Colonic mucosa (tissue), 4 donors: ENCODE measurements at regions not wholly inside any gene's neighbourhood (a gene's known extent, or its start where the extent isn't known, plus 50 kb on each side); places are given as distances from the start of the nearest gene placed in this dataset.

ENCODE experiments used
- DNase-seq: peaks from one replicate; pipeline ENCODE4 v3.0.0-alpha.2; 2020
- H3K27ac ChIP-seq: fragments of 200-600 bp; one replicate; pipeline ENCODE4 v1.8.0; 2021
- H3K27me3 ChIP-seq: fragments of 200-600 bp; one replicate; pipeline ENCODE4 v1.8.0; 2021
- H3K36me3 ChIP-seq: fragments of 200-600 bp; one replicate; pipeline ENCODE4 v1.8.0; 2021
- H3K4me1 ChIP-seq: fragments of 200-600 bp; one replicate; pipeline ENCODE4 v1.8.0; 2021; ENCODE audit warnings: mild to moderate bottlenecking
- H3K4me3 ChIP-seq: fragments of 200-600 bp; one replicate; pipeline ENCODE4 v1.8.0; 2021
- H3K9ac ChIP-seq, 2 donors: one replicate each; pipeline ENCODE4 v1.7.0; 2013; ENCODE audit warnings: control low read depth in 2 of 2, low read depth in 2 of 2, low read length in 2 of 2
- H3K9me3 ChIP-seq: fragments of 200-600 bp; one replicate; pipeline ENCODE4 v1.8.0; 2021
- intact Hi-C: fragments of 100-400 bp; cut with DNase I; formaldehyde crosslinking; loops from one replicate; pipeline ENCODE4 v1.14.1; 2022
- TF ChIP-seq, protein P1 (sequence below): fragments of 200-600 bp; IDR thresholded peaks from one replicate; pipeline ENCODE4 v1.8.0; 2022; ENCODE audit warnings: antibody characterized with exemption, mild to moderate bottlenecking
- donor health status: healthy.
- donor health status: DM: no; HTN: no; CAD: no.
- donor health status: DM: no; HTN: no; CAD: no.

DNA sequence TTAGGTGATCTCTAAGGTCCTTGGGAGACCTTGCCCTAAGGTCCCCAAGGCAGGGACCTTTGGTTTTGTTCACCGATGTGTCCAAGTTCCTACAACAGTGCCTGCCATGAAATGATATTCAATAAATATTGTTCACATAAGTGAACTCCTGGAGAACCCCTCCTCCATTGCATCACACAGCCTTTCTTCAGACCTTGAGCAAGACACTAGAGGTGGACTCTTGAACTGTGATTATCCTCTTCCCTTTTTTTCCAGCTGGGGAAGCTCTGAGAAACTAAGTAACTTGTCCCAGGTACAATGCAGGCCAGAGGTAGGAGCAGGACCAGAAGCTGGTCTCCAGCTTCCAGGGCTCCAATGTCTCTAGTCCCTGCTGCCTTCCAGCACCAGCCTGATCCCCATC, 76.6 kb upstream of the LMO1 start:
- no peak overlapping the region for H3K9ac ChIP-seq
- H3K27ac ChIP-seq, result no peak overlapping the region
- no peaks in the 10 kb centered on the region for H3K4me1 ChIP-seq
- H3K36me3 ChIP-seq, result no peaks in the 10 kb centered on the region
- H3K9me3 ChIP-seq, result no peaks in the 10 kb centered on the region
- TF ChIP-seq, protein P1, sequence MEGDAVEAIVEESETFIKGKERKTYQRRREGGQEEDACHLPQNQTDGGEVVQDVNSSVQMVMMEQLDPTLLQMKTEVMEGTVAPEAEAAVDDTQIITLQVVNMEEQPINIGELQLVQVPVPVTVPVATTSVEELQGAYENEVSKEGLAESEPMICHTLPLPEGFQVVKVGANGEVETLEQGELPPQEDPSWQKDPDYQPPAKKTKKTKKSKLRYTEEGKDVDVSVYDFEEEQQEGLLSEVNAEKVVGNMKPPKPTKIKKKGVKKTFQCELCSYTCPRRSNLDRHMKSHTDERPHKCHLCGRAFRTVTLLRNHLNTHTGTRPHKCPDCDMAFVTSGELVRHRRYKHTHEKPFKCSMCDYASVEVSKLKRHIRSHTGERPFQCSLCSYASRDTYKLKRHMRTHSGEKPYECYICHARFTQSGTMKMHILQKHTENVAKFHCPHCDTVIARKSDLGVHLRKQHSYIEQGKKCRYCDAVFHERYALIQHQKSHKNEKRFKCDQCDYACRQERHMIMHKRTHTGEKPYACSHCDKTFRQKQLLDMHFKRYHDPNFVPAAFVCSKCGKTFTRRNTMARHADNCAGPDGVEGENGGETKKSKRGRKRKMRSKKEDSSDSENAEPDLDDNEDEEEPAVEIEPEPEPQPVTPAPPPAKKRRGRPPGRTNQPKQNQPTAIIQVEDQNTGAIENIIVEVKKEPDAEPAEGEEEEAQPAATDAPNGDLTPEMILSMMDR, result no peak
- DNase-seq, result no peak
- intact Hi-C loops, result no loop called here
- H3K27me3 ChIP-seq, result no peaks in the 10 kb centered on the region
- H3K4me3 ChIP-seq, result no peak overlapping the region

DNA sequence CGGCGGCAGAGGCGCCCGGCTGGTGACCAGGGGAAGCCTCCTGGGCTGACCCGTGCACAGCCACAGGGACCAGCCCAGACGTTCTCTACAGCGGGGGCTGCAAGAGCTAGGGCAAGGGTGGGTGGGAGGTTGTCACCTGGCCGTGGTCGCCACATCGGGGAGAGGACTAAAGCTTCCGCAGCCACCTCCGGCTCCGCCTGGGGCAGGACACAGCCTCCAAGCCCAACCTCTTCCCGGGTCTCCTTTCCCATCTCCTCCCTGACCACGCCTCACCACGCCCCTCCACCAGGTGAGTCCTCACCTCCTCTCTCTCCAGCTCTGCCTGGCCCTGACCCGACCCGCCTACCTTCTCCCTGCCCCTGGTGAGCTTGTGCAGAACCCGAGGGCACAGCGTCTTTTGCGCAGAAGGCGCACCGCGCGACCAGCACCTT, 75.9 kb upstream of the LMO1 start:
- no peaks in the 10 kb centered on the region for H3K27me3 ChIP-seq
- H3K9me3 ChIP-seq, result no peaks in the 10 kb centered on the region
- TF ChIP-seq, protein P1, result no peak
- H3K27ac ChIP-seq, result no peak overlapping the region
- intact Hi-C loops, result loop anchor here (5.0 kb wide), 1 partner anchor 223 kb away; no protein-coding TSS in a partner anchor
- H3K9ac ChIP-seq, result no peak overlapping the region
- no peaks in the 10 kb centered on the region for H3K36me3 ChIP-seq
- no peak overlapping the region for H3K4me3 ChIP-seq
- no peak for DNase-seq
- no peaks in the 10 kb centered on the region for H3K4me1 ChIP-seq

DNA sequence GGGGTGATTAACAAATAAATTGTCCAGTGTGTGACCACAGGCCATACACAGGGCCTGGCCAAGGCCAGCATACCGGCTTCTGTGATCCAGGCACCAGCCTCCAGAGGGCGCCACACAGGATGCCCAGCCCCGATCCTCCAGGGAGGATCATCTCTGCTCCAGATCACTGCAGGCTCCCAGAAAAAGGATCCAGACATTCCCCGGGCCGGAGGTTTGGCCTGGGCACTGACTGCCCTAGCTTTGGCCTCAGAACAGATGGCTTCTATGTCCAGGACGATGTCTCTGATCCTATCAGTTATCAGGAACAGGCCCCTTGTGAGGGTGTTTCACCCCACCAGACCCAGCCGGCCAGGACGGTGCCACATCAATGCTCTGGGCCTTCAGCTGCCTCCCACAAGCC, 74.5 kb upstream of the LMO1 start:
- intact Hi-C loops, result loop anchor here (5.0 kb wide), 1 partner anchor 224 kb away; no protein-coding TSS in a partner anchor
- H3K27ac ChIP-seq, result no peak overlapping the region

DNA sequence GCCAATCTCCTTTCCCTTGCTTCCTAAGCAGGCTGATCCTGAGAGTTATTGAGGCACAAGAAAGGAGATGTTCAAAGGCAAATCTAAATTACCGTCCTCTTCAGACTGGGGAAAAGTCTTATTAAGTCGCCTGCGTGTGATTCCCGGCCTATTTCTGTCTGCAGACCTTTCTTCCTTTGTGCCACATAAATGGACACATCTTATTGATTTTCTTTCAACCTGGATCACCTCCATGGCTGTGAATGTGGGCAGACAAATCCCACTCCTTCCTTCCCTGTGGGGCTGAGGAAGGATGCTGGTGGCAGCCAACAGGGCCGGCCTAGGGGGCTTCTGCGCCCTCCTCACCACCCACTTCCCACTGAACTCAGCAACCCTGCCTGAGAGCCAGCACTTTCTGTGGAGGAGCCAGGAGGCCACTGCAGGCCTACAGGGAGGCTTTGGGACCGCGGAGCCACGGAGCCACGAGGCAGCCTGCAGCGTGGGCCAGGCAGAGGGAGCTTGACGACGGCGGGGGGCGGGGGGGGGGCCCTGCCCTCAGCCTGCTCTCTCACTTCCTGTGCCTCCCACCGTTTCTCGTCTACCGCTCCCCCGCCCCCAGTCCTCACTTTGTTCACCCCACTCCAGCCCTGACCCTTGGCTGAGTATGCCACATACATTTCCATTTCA, 73.6 kb upstream of the LMO1 start:
- H3K27ac ChIP-seq, result no peak overlapping the region
- H3K9me3 ChIP-seq, result no peaks in the 10 kb centered on the region
- no peak for DNase-seq
- H3K9ac ChIP-seq, result no peak overlapping the region
- no peaks in the 10 kb centered on the region for H3K36me3 ChIP-seq
- H3K27me3 ChIP-seq, result no peaks in the 10 kb centered on the region
- TF ChIP-seq, protein P1, result no peak
- no peaks in the 10 kb centered on the region for H3K4me1 ChIP-seq
- no peak overlapping the region for H3K4me3 ChIP-seq
- intact Hi-C loops, result loop anchor here (5.0 kb wide), 1 partner anchor 225 kb away; no protein-coding TSS in a partner anchor

More for the DNA sequence above, 74.5 kb upstream of the LMO1 start:
- TF ChIP-seq, protein P1, result peak; percentile 69
- Histone ChIP-seq H3K27me3 (no peaks in the 10 kb centered on the region), H3K4me3 (no peak overlapping the region), H3K9ac (no peak overlapping the region), H3K9me3 (no peaks in the 10 kb centered on the region), H3K36me3 (no peaks in the 10 kb centered on the region), H3K4me1 (no peaks in the 10 kb centered on the region)
- peak; percentile 48 for DNase-seq

DNA sequence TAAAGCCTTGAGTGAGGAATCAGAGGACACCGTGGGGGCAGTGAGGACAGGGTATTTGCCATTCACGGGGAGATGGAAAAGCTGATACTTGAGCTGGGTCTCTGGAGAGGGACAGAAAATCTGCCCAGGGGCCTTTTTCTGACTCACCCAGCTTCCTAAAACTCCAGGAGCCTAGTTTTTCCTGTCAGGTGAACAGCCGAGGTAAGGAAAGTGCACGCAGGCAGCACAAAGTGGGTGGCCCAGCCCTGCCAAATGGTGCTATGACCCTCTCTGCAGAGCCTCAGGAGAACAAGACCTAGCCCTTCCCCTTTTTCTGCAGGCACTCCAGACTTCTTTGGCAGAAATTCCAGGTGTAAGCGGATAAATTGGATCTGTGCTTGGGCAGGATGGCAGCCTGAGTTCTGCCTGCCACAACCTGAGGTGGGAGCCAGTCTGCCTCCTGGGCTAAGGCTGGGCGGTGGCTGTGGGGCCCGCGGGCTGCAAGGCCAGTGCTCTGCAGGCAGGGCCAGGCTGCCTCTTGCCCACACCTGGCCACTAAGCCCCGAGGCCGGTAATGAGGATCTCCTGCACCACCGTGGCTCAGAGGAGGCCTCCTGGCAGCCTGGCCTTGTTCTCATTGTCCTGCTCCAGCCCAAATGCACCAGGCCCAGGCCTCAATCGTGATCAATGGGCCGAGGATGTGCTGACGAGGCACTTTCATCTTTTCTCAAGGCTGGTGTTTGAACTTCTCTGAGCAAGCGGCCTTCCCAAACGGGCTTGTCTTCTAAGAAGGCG, 72.9 kb upstream of the LMO1 start:
- Histone ChIP-seq H3K27ac (no peak overlapping the region), H3K9me3 (no peaks in the 10 kb centered on the region), H3K4me1 (no peaks in the 10 kb centered on the region), H3K36me3 (no peaks in the 10 kb centered on the region), H3K9ac (no peak overlapping the region), H3K27me3 (no peaks in the 10 kb centered on the region), H3K4me3 (no peak overlapping the region)
- TF ChIP-seq, protein P1, result no peak
- intact Hi-C loops, result loop anchor here (5.0 kb wide), 1 partner anchor 226 kb away; no protein-coding TSS in a partner anchor
- no peak for DNase-seq
